Muscle of arm (tissue), 1 donor: ENCODE measurements at regions not wholly inside any gene's neighbourhood (a gene's known extent, or its start where the extent isn't known, plus 50 kb on each side); places are given as distances from the start of the nearest gene placed in this dataset.

Experiments
- DNase-seq: peaks from one replicate; pipeline ENCODE4 v3.0.0-alpha.2; 2013

DNA sequence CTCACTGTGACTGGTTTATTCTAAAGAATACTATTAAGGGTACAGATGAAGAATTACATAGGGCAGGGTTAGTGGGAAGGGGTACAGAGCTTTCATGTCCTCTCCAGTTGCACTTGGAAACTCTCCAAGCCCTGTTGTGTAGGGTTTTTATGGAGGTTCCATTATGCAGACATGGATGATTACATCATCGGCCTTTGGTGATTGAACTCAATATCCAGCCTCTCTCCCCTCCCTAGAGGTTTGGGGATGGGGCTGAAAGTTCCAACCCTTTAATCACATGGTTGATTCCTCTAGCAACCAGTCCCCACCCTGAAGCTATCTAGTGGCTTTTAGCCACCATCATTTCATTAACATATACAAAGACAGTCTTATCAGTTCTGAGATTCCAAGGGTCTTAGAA is 472.6 kb downstream of the BUD13 start:
- no peak for DNase-seq

DNA sequence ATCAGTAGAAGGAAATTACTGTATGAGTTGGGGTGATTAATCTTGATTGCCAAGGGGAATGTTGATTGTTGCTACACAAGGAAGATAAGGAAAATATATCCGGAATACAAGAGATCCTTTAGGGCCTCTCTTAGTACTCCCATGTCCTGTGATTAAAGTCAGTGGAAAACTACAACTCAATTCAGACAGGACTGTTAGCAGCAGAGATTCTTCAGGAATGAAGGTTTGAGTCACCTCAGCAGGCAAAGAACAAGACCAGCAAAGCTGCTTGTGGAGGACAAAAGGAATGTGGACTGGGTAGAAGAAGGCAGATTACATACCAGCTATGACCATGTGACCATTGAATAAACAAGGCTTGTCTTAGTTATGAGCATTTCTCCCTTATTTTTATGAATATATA is 478.2 kb downstream of the BUD13 start:
- no peak for DNase-seq

DNA sequence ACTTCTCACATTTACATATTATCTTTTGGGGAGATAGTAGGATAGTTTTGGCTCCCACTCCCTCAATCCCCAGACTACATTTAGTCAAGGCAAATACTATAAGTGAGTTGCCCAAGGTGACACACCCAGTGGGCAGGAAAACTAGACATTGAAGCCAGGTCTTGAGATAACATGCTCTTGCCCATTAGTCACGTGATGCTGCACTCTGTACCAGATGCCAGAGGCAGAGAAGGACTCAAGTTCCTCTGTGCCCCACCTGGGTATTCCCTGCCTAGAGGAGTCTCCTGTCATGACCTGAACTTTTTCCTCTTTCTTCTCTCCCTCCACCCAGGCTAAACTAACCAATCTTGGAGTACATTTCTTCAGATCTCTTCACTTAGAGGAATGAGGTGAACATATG is 484.9 kb downstream of the BUD13 start:
- no peak for DNase-seq

DNA sequence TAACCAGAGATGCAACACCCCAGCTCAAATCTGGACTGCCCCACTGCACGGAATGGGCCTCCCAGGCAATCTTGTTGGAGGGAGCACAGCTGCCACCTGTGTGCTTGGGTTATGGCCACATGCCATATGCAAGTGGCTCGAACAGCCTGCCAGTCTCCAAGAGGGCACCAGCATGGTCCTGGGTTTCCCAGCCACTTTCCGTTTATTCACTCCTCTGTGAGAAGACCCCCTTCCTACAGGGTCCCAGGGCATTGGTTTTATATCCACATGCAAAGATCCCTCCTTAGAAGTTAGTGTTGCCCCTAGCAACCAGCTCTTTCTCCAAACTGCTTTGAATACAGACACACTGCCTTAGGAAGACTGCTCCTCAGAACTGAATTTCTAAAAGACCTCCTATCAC is 487.8 kb downstream of the BUD13 start:
- no peak for DNase-seq

DNA sequence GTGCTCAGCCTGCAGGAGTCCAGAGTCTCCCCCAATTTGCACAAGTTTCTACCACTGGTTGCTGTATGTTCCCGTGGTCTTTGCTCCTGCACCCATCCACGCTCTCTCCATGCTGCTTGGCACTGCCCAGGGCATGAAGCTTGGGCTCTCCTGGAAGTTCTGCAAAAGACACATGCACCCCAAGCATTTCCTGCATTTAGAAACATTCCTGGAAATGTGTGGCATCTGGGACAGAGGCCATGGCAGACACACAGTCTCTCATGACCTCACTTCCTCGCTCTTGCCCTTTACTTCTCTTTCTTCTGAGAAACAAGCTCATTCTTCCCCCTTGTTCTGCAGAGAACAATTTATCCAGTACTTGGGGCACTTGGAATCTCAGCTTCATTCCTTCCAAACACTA is 489.5 kb downstream of the BUD13 start:
- DNase-seq, result no peak

DNA sequence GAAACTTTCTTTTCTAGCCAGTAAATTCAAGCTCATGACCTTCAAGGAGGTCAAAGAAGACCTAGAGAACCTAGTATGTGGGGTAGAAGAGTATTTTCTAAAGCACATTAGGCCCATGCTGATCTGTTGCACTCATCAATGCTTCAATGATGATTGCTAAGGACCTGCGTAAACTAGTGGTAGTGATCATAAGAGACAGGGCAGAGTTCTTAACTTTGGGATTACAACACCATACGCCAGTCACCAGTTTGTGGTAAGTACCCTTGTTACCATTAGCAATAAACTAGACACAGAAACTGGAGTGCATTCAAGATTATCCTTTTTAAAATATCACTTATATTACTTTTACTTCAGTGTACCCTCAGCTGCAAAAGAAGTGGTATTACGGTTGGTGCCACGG is 490.3 kb downstream of the BUD13 start:
- DNase-seq, result no peak

DNA sequence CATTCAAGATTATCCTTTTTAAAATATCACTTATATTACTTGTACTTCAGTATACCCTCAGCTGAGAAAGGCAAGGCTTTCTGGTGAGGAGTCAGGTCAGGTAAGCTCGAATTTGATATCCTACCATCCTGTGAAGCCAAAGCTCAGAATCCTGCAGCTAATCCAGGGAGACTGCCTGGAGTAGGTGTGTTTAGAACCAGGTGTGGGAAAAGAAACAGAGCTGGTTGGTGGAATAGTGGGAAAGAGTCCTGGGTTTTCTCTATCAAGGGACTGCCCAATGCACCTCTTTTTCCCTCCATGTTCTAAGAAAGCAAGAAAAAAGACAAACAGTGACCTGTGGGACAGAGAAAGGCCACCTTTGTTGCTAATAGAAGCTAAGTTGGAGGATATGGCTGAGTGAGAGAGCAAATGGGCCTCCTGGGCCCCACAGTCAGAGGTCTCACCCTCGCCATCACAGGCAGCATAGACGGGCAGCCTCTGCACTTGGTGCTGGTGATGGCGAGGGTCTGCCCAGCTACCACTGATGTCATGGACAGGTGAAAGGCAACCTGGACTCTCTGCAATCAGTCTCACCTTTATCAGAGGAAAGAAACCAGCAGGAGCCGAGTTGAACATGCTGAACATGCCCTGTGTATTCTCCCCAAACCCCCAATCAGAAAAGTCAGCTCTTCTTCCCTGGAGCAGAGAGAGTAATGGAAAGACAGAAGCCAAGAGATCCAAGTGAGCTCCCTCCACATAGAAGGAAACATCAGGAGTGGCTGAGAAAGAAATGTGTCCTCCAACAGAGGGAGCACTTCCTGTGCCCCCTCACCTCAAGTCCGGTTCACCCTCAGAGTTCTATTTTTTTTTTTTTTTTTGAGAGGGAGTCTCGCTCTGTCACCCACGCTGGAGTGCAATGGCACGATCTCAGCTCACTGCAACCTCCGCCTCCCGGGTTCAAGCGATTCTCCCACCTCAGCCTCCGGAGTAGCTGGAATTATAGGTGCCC is 491.3 kb downstream of the BUD13 start:
- no peak for DNase-seq

DNA sequence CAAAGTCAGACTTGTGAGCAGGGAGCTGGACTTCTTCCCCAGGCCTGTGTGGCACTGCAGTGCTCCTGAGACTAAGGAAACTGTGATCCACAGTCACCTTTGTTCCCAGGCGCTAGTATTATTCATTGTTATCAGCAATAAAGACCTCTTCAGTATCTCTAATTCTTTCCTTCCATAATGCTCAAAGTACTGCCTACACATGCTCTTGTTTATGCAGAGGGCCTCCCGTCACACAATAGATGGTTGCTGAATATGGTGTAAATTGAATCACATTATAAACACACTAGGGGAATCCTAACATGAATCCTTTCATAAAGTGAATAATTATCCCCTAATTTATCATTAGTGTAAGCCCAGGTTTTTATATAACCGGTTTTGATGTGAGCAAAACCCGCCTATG is 493.3 kb downstream of the BUD13 start:
- DNase-seq, result no peak

DNA sequence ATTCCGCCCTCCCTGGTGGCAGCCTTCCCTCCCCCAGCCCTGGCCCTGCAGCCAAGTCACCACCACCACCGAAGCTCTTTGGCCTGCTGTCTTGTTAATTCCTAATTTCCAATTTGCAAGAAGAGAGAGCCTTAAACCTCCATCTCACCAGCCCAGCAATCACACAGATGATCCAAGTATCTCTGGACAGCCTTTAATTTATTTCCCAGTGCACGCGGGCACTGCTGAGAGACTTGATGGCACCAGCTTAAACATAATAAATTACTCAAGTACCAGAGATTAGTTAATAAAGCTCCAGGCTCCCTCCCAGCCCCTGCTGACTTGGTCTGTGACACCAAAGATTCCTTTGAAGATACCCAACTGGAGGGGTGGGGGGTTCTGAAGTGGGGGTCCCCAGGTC is 494.7 kb downstream of the BUD13 start:
- DNase-seq, result no peak

DNA sequence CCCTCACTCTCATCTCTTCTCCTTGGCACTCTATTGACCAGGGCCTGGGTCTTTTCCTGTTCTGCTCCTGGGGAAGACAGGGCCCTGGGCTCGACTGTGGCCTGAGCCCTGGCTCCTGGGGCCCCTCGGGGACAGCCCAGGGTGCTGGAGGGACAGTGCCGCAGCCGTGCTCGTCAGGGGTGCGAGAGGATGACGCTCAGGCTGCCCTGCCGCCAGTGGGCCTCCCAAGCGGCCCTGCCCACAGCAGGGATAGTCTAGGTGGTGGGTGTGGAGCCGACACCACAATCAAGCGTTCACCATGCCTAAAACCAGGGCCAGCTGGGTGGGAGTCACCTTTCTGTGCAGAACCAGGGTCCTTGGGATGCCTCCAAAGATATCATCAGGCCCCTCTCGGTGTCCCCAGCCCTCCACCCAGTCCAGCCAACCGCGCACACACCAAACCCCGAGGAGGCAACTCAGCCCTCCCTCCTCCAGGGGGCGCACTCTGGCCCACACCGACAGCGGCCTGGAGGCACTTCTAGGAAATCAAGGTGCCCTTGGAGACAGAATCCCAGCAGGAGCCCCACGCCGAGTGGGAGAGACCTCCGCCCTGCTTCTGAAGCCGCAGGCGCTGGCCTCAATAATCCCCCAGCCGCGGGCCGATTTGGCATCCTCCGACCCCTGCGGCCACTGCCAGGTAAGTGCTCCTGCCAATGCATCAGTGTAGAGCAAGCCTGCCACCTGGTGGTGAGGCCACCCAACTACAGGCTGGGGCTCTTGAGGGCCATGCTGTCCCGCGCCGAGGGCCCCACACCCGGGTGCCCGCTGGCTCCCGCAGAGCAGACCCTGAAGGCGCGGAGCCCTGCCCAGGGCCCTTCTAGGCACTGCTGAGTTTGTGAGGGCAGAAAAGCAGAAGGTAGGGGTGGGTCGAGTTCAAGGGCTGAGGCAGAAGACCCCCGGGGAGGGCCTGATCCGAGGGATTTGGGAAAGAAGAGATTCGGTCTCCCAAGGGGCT is 496.4 kb downstream of the BUD13 start:
- DNase-seq, result peak; percentile 55

DNA sequence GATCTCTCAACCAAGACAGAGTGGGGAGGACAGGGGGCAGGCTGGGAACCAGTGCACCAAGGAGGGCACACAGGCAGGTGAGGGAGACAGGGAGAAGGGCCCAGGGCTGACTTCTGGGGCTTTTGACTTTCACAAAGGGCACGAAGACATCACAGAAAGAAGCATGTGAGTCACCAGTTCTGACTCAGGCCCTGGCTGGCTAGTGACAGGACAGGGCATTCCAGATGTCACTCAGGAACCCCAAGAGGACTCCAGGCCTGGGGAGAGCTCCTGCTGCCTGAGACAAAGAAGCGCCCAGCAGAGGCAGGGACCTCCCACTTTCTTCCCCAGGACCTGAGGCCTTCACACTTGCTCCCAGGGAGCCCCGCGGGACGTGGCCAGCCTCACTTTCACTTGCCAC is 497.2 kb downstream of the BUD13 start:
- DNase-seq, result no peak

DNA sequence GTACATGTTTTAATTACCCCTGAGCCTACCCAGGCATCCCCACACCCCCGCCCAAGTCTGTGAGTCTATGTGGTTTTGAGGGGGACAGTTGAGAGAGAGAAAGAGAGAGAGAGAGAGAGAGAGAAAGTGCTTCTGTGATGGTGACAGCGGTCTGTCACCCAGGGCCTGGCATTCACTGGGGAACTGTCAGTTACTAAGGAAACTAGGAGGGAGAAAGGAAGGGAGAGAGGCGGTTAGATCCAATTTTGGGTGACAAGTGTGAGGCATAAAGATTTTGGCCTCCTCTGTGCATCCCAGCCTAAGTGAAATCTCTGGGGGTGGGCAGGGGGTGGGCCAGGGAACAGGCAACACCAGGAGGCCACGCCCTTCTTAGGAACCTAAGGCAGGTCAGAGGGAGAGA is 498.3 kb downstream of the BUD13 start:
- DNase-seq, result no peak

DNA sequence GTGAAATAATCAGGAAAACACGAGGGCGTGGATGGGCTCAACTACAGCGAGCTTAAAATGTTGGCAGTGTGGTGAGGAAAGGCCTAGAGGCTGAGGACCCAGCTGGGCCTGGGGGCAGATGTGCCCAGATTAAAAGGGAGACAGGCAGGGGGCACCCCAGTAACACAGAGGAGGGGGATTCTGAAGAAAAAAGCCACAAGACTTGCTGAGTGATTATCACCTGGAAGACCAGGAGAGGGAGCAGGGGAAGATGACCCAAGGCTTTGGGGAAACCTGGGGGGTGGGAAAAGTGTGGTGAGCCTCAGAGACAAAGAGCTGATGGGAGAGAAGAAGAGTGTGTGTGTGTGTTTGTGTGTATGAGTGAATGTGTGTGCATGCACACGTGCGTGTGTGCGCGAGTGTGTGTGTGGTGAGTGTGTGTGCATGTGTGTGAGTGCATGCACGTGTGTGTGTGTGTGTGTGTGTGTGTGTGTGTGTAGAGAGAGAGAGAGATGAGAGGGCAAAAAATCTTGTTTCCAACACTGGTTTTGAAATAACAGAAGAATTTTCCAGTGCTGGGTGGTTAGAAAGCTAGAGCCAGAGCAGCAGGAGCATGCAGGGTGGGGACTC is 500.5 kb downstream of the BUD13 start:
- DNase-seq, result no peak

DNA sequence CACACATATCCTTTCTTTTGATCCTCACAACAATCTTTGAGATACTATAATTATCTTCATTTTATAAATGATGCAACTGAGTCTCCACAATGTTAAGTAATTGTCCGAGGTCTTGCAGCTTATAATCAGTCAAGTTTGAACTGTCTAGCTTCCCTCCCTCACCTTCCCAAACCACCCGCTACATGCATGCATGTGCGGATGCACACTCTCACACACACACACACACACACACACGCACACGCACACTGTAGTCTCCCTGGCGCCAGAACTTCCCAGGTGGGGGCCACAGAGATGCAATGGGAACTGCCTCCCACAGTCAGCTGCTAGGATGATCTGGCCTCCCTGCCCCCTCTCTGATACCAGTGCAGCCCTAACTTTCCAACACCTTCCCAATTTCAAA is 501.3 kb downstream of the BUD13 start:
- no peak for DNase-seq

DNA sequence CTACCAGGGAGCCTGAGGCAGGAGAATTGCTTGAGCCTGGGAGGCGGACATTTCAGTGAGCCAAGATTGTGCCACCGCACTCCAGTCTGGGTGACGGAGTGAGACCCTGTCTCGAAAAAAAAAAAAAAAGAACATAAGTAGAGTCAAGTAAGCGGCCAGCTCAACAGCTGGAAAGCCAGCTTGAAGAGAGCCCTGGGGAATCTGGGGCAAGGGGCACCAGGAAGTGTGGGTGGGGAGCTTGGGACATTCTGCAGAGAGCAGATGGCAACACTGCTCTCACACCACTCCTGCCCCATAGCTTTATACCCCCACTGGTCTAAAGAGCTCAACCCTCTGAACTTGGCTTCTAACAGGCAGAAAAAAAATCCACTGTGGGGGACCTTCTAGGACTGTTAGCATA is 505.6 kb downstream of the BUD13 start:
- DNase-seq, result no peak

DNA sequence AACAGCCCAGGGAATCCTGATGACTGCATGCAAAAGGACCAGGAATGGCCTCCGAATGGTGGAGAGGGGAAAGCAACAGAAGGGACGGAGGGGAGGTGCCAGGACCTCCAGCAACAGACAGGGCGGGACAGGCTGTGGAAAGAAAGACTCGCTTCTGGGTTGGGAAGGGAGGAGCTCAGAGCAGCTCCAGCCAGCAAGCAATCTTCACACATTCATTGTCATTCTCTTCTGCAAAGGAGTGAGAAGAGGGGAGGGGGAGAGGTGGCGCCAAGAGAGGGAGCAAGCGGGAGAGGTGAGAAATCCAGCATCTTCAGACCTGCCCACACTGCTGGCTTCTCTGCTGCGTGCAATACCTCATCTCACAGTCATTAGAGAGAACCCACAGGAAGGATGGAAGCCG is 509.0 kb downstream of the BUD13 start:
- no peak for DNase-seq

DNA sequence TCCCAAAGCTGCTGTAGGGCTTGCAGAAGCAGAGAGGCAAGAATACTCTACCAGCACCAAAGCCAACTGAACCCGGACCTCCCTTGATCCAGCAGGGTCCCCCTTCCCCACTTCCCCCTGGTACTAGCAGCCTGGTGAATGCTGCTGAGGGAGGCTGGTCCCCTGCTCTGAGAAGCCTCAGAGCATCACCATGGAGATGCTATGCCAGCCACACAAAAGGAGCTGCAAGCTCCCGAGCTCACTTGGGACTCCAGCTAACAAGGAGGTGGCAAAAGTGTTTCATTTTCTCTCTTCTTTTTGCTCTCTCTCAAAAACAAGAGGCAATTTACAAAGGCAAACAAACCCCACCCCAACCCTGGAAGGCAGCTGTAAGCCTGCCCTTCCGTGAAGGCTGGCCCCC is 509.8 kb downstream of the BUD13 start:
- DNase-seq, result no peak

DNA sequence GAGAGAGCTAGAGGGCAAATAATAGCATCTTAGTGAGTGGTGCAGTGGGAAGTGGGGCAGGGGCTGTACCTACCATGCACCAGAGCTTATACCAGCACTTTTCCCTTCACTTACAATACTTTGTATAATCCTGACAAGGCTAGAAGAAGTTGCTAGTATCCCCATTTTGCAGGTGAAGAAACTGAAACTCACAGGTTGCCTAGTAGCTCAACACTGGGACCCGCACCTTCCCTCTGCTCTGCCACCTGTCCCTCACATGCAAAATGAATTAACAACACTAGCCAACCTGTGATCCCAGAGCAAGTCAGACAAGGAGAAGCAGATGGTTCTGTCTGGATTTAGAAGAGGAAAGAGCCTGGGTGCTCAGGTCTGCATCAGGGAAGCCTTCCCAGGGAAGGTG is 510.4 kb downstream of the BUD13 start:
- no peak for DNase-seq

DNA sequence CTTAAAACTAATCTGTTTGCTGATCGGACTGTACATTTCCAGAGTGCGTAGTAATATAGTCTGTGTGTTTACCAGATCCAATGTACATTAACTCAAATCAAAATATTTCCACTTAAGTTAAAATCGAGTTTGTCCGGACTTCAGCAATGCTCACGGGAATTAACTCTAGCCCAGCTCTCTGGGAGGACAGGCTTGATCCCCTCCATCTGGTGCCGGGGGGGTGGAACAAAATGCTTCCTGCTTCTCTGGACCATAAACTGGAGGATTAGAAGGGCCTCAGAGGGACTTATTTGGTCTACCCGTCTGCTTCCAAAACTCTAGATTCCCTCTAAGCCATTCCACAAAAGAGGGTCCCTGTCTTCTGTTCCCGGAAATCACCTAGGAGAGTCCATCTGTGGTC is 511.2 kb downstream of the BUD13 start:
- DNase-seq, result no peak

DNA sequence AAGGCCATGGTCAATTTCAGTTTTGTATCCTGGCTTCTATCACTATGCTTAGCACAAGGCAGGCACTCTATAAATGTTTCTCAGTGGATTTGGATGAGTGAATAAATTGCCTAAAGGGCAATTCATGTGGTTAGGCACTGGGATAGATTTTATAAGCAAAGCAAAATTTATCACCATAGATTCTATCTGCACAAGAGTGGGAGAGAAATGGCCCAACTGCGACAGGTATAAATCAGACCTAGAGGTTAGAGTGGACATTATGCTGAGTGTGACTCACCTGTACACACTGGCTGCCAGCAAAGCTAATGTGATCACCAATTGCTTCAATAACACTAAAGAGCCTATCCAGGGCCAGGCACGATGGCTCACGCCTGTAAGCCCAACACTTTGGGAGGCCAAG is 514.0 kb downstream of the BUD13 start:
- DNase-seq, result no peak

DNA sequence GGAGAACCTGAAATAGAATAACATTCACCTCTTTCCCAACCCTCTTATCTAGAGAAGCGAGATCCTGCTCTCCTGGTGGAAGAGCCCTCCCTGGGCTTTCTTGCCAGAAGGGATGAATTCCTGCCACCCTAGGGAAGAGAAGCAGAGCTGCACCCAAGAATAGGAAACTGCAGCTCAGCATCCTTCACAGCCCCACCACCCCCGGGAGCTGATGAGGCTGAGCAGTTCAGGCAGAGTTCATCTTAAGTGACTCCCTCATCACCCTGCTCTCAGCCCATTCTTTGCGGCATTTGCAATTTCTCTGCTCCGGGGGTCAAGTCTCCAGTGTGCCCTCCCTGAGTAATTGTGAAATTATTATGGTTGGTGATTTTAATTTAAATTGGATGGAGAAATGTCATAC is 514.9 kb downstream of the BUD13 start:
- no peak for DNase-seq

DNA sequence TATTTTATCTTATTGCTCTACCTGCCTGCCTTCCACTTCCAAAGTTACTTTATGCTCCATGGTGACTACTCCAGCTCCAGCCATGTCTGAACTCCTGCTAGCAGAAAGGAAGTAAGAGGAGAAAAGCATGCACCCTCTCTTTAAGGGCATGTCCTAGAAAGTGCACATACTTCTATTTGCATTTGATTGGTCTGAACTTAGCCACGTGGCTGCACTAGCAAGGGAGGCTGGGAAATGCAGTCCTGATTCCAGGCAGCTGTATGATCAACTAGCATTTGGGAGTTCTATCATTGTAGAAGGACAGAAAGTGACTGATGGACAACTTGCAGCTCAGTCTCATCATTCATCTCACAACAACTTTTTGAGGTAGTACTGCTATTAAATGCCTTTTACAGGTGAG is 515.7 kb downstream of the BUD13 start:
- no peak for DNase-seq
